H9 (cell line): ENCODE measurements at regions not wholly inside any gene's neighbourhood (a gene's known extent, or its start where the extent isn't known, plus 50 kb on each side); places are given as distances from the start of the nearest gene placed in this dataset.

ENCODE experiments used
- DNase-seq: peaks from one replicate; pipeline ENCODE4 v3.0.0-alpha.2; 2017
- H2AFZ ChIP-seq: one replicate; pipeline ENCODE4 v1.6.1; 2013; ENCODE audit warnings: mild to moderate bottlenecking, low read length, control low read depth, moderate library complexity
- H2AK5ac ChIP-seq: 2 replicates; pipeline ENCODE4 v1.6.1; 2013; ENCODE audit warnings: low read length, control low read depth, mixed read lengths; ENCODE audit not compliant: insufficient read length
- H2BK120ac ChIP-seq: one replicate; pipeline ENCODE4 v1.6.1; 2013; ENCODE audit warnings: low read depth, mild to moderate bottlenecking, low read length, control low read depth, inconsistent platforms; ENCODE audit not compliant: poor library complexity, severe bottlenecking
- H2BK12ac ChIP-seq: 2 replicates; pipeline ENCODE4 v1.6.1; 2013; ENCODE audit warnings: low read length, control low read depth, mixed read lengths, low read depth; ENCODE audit not compliant: insufficient read length
- H2BK15ac ChIP-seq: 2 replicates; pipeline ENCODE4 v1.6.1; 2013; ENCODE audit warnings: low read depth, low read length, control low read depth
- H2BK20ac ChIP-seq: one replicate; pipeline ENCODE4 v1.6.1; 2013; ENCODE audit warnings: low read depth, mild to moderate bottlenecking, low read length, control low read depth, inconsistent platforms; ENCODE audit not compliant: poor library complexity, severe bottlenecking
- H2BK5ac ChIP-seq: 2 replicates; pipeline ENCODE4 v1.6.1; 2013; ENCODE audit warnings: low read length, control low read depth, mixed read lengths; ENCODE audit not compliant: insufficient read length
- H3K14ac ChIP-seq: 2 replicates; pipeline ENCODE4 v1.6.1; 2013; ENCODE audit warnings: low read length, control low read depth; ENCODE audit not compliant: insufficient read depth
- H3K18ac ChIP-seq: 2 replicates; pipeline ENCODE4 v1.6.1; 2013; ENCODE audit warnings: low read depth, mild to moderate bottlenecking, mixed read lengths, low read length, control low read depth; ENCODE audit not compliant: insufficient read length
- H3K23ac ChIP-seq: 2 replicates; pipeline ENCODE4 v1.6.1; 2013; ENCODE audit warnings: low read length, control low read depth, mixed read lengths, low read depth; ENCODE audit not compliant: insufficient read length
- H3K23me2 ChIP-seq: 2 replicates; pipeline ENCODE4 v1.6.1; 2013; ENCODE audit warnings: low read depth, mild to moderate bottlenecking, mixed read lengths, low read length, control low read depth; ENCODE audit not compliant: insufficient read length, poor library complexity, severe bottlenecking
- H3K27ac ChIP-seq: 2 replicates; pipeline ENCODE4 v1.5.1; 2013; ENCODE audit warnings: low read length, control low read depth, mixed read lengths, low read depth; ENCODE audit not compliant: insufficient read length
- H3K27me3 ChIP-seq: 2 replicates; pipeline ENCODE4 v1.6.1; 2013; ENCODE audit warnings: low read length, control low read depth, inconsistent platforms; ENCODE audit not compliant: insufficient read depth
- H3K4ac ChIP-seq: 2 replicates; pipeline ENCODE4 v1.6.1; 2013; ENCODE audit warnings: low read depth, mild to moderate bottlenecking, control low read depth, inconsistent platforms, low read length, moderate library complexity
- H3K4me1 ChIP-seq: 2 replicates; pipeline ENCODE4 v1.6.1; 2013; ENCODE audit warnings: low read length, control low read depth, inconsistent platforms; ENCODE audit not compliant: insufficient read depth
- H3K4me2 ChIP-seq: 2 replicates; pipeline ENCODE4 v1.6.1; 2013; ENCODE audit warnings: low read length, control low read depth, mixed read lengths; ENCODE audit not compliant: insufficient read length, insufficient read depth
- H3K56ac ChIP-seq: 2 replicates; pipeline ENCODE4 v1.6.1; 2013; ENCODE audit warnings: low read depth, mild to moderate bottlenecking, mixed read lengths, low read length, control low read depth; ENCODE audit not compliant: insufficient read length
- H3K79me1 ChIP-seq: 2 replicates; pipeline ENCODE4 v1.6.1; 2013; ENCODE audit warnings: low read depth, mild to moderate bottlenecking, moderate library complexity, low read length, control low read depth, inconsistent platforms; ENCODE audit not compliant: insufficient read depth, poor library complexity, severe bottlenecking
- H3K79me2 ChIP-seq: 2 replicates; pipeline ENCODE4 v1.6.1; 2013; ENCODE audit warnings: low read length, control low read depth, inconsistent platforms; ENCODE audit not compliant: insufficient read depth
- H3K9ac ChIP-seq: 2 replicates; pipeline ENCODE4 v1.6.1; 2013; ENCODE audit warnings: low read length, control low read depth, mixed read lengths; ENCODE audit not compliant: insufficient read length; ENCODE audit errors: extremely low read depth
- H3K9me3 ChIP-seq: one replicate; pipeline ENCODE4 v1.6.1; 2013; ENCODE audit warnings: low read depth, low read length, inconsistent platforms; ENCODE audit not compliant: control insufficient read depth
- H3T11ph ChIP-seq: one replicate; pipeline ENCODE4 v1.6.1; 2013; ENCODE audit warnings: mild to moderate bottlenecking, low read length, control low read depth, inconsistent platforms
- H4K20me1 ChIP-seq: one replicate; pipeline ENCODE4 v1.6.1; 2013; ENCODE audit not compliant: control insufficient read depth, insufficient read length, insufficient read depth
- H4K5ac ChIP-seq: 2 replicates; pipeline ENCODE4 v1.6.1; 2013; ENCODE audit warnings: low read depth, mild to moderate bottlenecking, mixed read lengths, low read length, control low read depth; ENCODE audit not compliant: insufficient read length
- H4K8ac ChIP-seq: replicated peaks from 2 replicates; pipeline ENCODE4 v1.6.1; 2013; ENCODE audit warnings: low read length, control low read depth, mixed read lengths, low read depth; ENCODE audit not compliant: insufficient read length
- H4K91ac ChIP-seq: 2 replicates; pipeline ENCODE4 v1.6.1; 2013; ENCODE audit warnings: low read depth, mild to moderate bottlenecking, moderate library complexity, mixed read lengths, low read length, control low read depth; ENCODE audit not compliant: insufficient read length
- H3K27ac Mint-ChIP-seq, 3 experiments: 2 replicates in 2 of 3; 3 replicates in 1 of 3; pipeline ENCODE4 v1.8.0; 2020 to 2021; ENCODE audit warnings: mixed read lengths in 3 of 3, mild to moderate bottlenecking in 1 of 3, moderate library complexity in 1 of 3
- H3K27me3 Mint-ChIP-seq: 2 replicates; pipeline ENCODE4 v1.8.0; 2021; ENCODE audit warnings: low read depth, mild to moderate bottlenecking, moderate library complexity, mixed read lengths
- H3K36me3 Mint-ChIP-seq, 3 experiments: 2 replicates in 2 of 3; 3 replicates in 1 of 3; pipeline ENCODE4 v1.8.0; 2020 to 2021; ENCODE audit warnings: low read depth in 3 of 3, mixed read lengths in 3 of 3; ENCODE audit not compliant: insufficient read depth in 1 of 3
- H3K4me1 Mint-ChIP-seq, 2 experiments: 2 replicates each; pipeline ENCODE4 v1.8.0; 2020; ENCODE audit warnings: mixed read lengths in 2 of 2
- H3K4me3 Mint-ChIP-seq, 2 experiments: 2 replicates in 1 of 2; 3 replicates in 1 of 2; pipeline ENCODE4 v1.8.0; 2020 to 2021; ENCODE audit warnings: mild to moderate bottlenecking in 2 of 2, mixed read lengths in 2 of 2, moderate library complexity in 1 of 2
- H3K9me3 Mint-ChIP-seq, 2 experiments: 2 replicates in 1 of 2; 3 replicates in 1 of 2; pipeline ENCODE4 v1.8.0; 2020; ENCODE audit warnings: mild to moderate bottlenecking in 2 of 2, mixed read lengths in 2 of 2, moderate library complexity in 1 of 2
- WGBS: extraction: QIAGEN DNeasy Blood & Tissue Kit; methylation state at CpG from one replicate; pipeline ENCODE4 v1.1.7; 2013; ENCODE audit warnings: missing lambda C conversion rate, low lambda C conversion rate, mixed read lengths; ENCODE audit not compliant: insufficient read length; ENCODE audit errors: extremely low coverage; 5-methylcytosine and 5-hydroxymethylcytosine counted together
- TF ChIP-seq, protein P1 (sequence below): fragments of 200-600 bp; sonication (generic); conservative IDR thresholded peaks from 3 replicates; pipeline ENCODE4 v1.8.0; 2021; ENCODE audit warnings: antibody characterized with exemption, mild to moderate bottlenecking

GRCh38 chr16:18060351-18060750 lies 276.2 kb downstream of the NPIPA8 start:
- 0 out of 5 replicates have a peak, but pooled peaks cover 0 to 5% of the 10 kb centered on the region in 2 experiments for H3K9me3 Mint-ChIP-seq
- Histone ChIP-seq H3K4me1 (no peaks in the 10 kb centered on the region; the same call in 1 of the 2 replicates), H3K27ac (no peak overlapping the region), H4K5ac (no peak overlapping the region), H4K20me1 (no peaks in the 10 kb centered on the region), H3K4me2 (no peak overlapping the region), H3K14ac (no peak overlapping the region), H2BK20ac (no peak overlapping the region), H3K9ac (no peak overlapping the region), H4K8ac (no peak overlapping the region), H4K91ac (no peak overlapping the region), H3K4ac (no peak overlapping the region), H2BK5ac (no peak overlapping the region), H3K23ac (no peak overlapping the region), H3K23me2 (no peaks in the 10 kb centered on the region), H2AK5ac (no peak overlapping the region), H3K18ac (no peak overlapping the region), H3K56ac (peak overlapping the region; percentile 26), H2BK12ac (no peak overlapping the region), H2BK120ac (no peak overlapping the region), H2BK15ac (no peak overlapping the region), H3T11ph (no peak overlapping the region), H2AFZ (no peak overlapping the region), H3K9me3 (no peaks in the 10 kb centered on the region), H3K79me2 (no peaks in the 10 kb centered on the region), H3K79me1 (no peaks in the 10 kb centered on the region), H3K27me3 (no peaks in the 10 kb centered on the region)
- H3K4me3 Mint-ChIP-seq, result no peak overlapping the region
- no peaks in the 10 kb centered on the region for H3K36me3 Mint-ChIP-seq
- DNase-seq, result no peak
- peaks cover 11 to 18% of the 10 kb centered on the region in 2 experiments for H3K4me1 Mint-ChIP-seq
- TF ChIP-seq, protein P1, sequence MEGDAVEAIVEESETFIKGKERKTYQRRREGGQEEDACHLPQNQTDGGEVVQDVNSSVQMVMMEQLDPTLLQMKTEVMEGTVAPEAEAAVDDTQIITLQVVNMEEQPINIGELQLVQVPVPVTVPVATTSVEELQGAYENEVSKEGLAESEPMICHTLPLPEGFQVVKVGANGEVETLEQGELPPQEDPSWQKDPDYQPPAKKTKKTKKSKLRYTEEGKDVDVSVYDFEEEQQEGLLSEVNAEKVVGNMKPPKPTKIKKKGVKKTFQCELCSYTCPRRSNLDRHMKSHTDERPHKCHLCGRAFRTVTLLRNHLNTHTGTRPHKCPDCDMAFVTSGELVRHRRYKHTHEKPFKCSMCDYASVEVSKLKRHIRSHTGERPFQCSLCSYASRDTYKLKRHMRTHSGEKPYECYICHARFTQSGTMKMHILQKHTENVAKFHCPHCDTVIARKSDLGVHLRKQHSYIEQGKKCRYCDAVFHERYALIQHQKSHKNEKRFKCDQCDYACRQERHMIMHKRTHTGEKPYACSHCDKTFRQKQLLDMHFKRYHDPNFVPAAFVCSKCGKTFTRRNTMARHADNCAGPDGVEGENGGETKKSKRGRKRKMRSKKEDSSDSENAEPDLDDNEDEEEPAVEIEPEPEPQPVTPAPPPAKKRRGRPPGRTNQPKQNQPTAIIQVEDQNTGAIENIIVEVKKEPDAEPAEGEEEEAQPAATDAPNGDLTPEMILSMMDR, result no peak
- no CpG with 5 or more reads among the region's 7 CpGs for WGBS
- H3K27me3 Mint-ChIP-seq, result no peaks in the 10 kb centered on the region
- H3K27ac Mint-ChIP-seq, result no peak overlapping the region
